HG03139 (cell line): ENCODE measurements at regions not wholly inside any gene's neighbourhood (a gene's known extent, or its start where the extent isn't known, plus 50 kb on each side); places are given as distances from the start of the nearest gene placed in this dataset.

Source experiments
- ATAC-seq: cut with Tn5 transposase; IDR thresholded peaks from one replicate; pipeline ENCODE4 v1.9.1; 2021; ENCODE audit not compliant: unreplicated experiment

DNA sequence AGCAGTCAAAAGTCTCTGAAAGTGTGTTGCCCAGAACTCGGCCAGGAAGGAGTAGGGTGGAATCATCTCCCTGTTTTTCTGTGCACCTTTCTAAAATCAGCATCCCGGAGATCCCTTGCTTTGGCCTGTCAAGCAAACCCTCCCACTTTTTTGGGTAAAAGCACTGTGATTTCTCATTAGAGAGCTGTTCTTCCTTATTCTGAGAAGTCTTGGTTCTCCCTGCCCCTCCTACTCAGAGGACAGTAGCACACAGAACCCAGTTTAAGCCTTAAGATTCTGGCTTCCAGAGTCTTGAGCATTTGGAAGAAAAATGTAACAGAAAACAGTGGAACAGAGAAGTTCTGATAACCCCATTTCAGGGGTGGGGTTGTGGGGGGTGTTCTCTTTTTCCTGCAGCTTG, 52.6 kb upstream of the KATNAL1 start:
- ATAC-seq, result no peak

DNA sequence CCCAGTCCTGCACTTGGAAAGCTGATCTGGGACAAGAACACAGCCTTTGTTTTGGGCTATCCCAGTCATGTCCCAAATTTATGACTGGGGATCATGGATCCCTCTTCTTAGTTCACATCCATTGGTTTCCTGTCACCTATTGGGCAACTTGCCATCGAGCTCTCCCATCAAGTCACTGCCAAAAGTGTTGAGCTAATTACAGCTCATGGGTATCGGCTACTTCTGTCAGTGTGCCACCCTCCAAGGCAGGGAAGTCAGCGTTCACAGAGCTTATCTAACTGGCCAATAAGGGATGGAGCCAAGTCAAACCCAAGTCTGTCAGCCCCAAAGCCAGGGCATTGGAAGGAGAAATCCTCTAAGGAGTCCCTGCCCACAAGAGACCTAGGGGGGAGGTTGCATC, 53.2 kb upstream of the KATNAL1 start:
- no peak for ATAC-seq

DNA sequence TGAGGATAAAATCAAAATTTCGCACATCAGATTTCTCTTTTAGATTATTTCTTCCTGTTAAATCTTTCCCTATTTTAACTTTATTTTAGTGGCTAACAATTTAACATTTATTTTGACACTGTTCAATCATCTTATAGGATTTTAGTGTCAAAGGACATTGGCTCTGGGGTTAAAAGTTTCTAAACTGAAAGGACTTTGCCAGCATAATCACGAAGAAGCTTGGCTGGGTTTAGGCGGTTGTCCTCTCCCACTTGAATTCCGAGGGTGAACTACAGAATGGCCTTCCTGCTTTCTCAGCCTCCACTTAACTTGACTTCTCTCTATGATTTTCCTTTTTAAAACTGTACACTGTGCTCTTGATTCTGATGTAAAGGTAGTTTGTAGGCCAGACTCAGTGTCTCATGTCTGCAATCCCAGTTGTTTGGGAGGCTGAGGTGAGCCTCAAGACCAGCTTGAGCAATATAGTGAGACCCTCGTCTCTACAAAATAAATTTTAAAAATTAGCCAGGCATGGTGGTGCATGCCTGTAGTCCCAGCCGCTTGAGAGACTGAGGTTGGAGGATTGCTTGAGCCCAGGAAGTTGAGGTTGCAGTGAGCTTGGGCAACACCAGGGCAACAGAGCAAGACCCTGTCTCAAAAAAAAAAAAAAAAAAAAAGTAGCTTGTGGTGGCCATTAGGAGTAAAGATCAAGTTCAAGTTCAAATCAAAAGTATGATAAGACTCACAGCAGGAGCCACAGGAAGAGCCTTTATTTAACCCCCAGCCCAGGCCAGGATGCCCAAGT, 54.8 kb upstream of the KATNAL1 start:
- no peak for ATAC-seq

DNA sequence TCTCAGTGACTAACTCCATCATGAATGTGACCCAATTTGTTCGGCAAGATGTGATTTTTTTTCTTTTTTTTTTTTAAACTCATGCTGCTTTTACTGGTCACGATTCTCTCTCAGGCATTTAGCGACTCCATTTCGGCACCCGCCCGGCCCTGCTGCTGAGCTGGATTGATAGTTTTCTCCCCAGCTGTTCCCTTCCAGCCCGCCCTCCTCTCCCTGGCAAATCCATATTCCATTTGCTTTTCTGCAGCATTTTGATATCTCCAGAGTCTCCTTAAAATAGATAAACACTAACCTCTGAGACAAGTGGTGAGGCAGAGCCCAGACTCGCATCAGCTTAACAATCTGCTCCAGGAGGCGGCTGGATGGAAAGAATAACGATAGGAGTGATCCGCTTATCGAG, 55.5 kb upstream of the KATNAL1 start:
- ATAC-seq, result no peak

DNA sequence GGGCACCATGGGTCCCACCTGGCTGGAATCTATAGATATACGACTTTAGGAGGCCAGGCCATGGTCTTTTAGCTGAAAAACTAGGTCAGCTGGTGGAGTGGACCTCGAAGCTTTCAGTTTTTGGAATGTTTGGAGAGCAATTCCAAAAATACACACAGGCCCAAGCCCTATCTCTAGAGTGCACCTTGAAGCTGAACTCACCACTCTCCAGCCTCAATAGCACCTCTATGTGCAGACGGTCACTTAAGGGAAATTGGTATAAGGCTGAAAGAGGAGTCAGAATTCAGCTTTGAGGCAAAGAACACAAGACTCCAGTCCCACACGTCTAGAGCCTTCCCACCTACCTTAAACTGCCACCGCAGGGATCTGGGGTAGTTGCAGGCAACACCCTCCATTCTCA, 56.4 kb upstream of the KATNAL1 start:
- ATAC-seq, result no peak

DNA sequence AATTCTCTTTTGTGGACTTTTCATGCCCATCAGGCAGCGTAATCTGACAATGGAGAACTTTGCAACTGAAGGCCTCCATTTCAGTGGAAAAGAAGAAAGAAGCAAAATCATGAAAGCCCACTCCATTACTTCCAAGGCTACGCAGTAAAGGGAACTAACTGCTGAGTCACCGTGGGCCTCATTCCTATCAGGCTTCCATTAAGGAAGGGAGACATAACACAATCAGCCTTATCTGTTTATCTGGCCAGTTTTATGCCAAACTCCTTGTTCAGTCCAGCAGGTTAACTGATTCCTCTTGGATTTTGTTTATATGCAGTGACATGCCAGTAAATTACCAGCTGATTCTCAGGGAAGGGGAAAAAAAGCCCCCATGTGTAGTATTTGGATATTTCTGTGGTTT, 56.8 kb upstream of the KATNAL1 start:
- no peak for ATAC-seq

DNA sequence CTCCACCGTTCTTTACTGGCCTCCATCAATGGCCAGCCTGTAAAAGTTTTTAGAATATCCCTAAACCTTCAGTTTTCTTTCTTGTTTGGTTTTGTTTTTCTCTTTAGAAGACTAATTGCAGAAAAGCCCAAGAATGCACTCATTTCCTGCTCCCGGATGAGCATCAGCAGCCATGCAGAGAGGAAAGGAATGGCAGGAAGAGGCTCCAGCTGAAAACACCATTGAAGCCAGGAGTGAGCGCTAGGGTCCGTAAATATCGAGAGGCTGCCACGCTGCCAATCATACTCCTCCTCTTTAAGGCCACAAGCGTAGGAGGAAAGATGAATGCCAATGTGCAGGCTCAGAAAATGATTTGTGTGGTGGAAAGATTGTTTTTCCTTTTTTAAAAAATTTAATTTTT, 57.4 kb upstream of the UBE2L5 start:
- no peak for ATAC-seq

DNA sequence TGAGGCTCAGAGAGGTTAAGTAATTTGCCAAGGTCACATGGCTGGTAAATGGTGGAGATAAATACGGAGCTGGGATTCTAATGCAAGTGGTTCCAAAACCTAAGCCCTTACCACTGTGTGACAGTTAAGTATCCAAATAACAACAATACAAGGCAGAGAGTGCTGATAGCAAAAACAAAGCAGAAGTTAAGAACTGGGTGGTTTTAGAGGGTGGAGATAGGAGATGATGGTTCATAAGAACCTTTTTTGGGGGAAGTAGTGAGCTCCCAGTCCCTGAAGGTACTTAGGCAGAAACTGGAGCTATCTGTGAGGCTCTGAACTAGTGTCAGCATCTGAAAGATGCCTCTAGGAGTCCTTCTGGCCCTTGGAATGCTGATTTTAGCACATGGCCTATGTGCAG, 56.2 kb upstream of the UBE2L5 start:
- ATAC-seq, result no peak

DNA sequence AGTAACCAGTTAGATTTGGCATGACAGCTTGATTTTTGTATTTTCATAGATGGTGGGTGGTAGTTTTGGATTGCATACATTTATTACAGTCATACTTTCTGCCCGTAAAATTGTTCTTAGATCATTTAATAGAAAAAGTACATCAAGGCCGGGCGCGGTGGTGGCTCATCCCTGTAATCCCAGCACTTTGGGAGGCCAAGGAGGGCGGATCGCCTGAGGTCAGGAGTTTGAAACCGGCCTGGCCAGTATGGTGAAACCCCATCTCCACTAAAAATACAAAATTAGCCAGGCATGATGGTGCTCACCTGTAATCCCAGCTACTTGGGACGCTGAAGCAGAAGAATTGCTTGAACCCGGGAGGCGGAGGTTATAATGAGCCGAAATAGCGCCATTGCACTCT, 55.0 kb upstream of the UBE2L5 start:
- ATAC-seq, result no peak

DNA sequence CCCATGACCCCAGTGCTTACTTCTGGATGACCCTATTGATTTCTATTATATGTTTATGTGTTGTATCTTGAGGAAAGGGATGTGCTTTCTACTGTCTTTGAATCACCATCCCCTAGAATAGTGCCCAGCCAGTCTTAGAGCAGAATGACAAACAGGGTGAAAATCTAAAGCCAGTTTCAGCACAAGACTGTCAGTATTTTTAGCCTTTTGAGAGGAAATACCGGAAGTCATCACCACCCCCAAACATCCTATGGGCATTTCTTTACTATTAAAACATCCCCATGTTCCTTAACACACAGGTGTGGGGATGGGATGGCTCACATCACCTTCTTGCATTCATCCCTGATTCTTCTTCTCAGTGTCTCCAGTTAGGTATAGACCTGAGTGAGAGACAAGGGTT, 52.1 kb upstream of the UBE2L5 start:
- no peak for ATAC-seq

DNA sequence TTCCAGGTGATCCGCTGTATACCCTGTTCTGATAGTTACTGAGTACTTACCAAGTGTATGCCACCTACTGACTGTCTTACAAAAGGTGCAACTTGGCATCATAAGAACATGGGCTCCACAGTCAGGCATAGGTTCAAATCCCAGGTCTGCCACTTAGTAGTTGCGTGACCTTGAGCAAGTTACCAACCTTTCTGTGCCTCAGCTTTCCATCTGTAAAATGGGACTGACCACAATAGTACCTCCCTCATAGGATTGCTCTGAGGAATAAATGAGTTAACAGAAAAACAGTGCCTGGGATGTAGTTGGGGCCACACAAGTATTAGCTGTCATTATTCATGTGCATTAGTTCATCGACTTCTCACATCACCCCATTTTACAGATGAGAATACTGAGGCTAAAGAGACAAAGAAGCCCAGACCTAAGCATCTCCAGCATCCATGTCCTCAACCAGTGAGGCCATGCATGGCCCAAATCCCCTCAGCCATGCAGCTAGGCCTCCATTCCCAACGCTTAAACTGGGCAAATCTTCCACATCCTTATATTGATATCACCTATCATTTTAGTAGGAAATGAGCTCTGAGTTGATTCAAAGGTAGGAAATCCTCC, 51.3 kb upstream of the UBE2L5 start:
- no peak for ATAC-seq

DNA sequence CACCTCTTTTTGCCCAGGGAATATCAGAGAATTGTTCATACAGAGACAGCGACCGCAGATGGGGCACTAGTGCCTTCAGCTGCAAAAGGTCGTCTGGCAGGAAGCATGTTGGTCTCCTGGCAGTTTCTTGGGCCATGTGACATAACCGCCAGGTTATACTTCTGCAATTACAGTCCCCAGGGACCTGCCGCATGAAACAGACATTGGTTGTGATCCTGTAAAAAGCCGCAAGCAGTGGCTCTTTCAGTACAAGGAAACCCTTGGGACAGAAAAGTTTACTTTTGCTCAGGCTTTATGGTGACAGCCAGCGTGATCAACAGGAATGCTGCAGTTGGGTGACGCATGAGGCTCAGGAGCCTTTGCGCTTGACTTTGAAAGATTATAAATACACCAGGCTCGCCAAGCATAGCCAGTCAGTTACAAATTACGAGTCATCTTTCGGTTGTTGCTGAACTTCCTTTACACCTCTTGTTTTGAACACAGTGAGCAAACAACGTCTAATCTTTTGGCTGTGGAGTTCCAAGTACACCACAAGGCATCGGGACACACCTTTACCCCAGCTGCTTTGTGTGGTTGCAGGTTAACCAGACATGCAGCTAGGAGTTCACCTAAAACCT, 50.5 kb upstream of the UBE2L5 start:
- peak; percentile 60 for ATAC-seq
